ENCODE measurements at regions not wholly inside any gene's neighbourhood (a gene's known extent, or its start where the extent isn't known, plus 50 kb on each side); places are given as distances from the start of the nearest gene placed in this dataset.

- Mint-ChIP-seq H3K27ac (no peak overlapping the region), H3K36me3 (ENCODE audit: low read depth) (no peaks in the 10 kb centered on the region), H3K9me3 (no peaks in the 10 kb centered on the region), H3K27me3 (ENCODE audit: low read depth) (peaks cover 3% of the 10 kb centered on the region), H3K4me1 (ENCODE audit: low read depth) (no peaks in the 10 kb centered on the region), H3K4me3 (ENCODE audit: low read depth) (no peak overlapping the region)
- DNase-seq (ENCODE audit: low spot score): no peak
- intact Hi-C loops (cut with micrococcal nuclease): no loop called here
Observed at GRCh38 chr5:67292201-67292940, 95.8 kb upstream of the CD180 start.

- no peak for DNase-seq (ENCODE audit: low spot score)
Observed at GRCh38 chr5:67291671-67292070, 95.1 kb upstream of the CD180 start.

GRCh38 chr5:67291066-67291465, 94.5 kb upstream of the CD180 start:
- no peak overlapping the region for H3K27ac Mint-ChIP-seq
- no peak overlapping the region for H3K4me3 Mint-ChIP-seq (ENCODE audit: low read depth)
- intact Hi-C loops (cut with micrococcal nuclease): no loop called here
- H3K9me3 Mint-ChIP-seq: no peaks in the 10 kb centered on the region
- H3K4me1 Mint-ChIP-seq (ENCODE audit: low read depth): no peaks in the 10 kb centered on the region
- no peaks in the 10 kb centered on the region for H3K36me3 Mint-ChIP-seq (ENCODE audit: low read depth)
- H3K27me3 Mint-ChIP-seq (ENCODE audit: low read depth): peaks cover 3% of the 10 kb centered on the region
- DNase-seq (ENCODE audit: low spot score): no peak

More at GRCh38 chr5:67291671-67292070, 95.1 kb upstream of the CD180 start:
- intact Hi-C loops (cut with micrococcal nuclease): no loop called here
- Mint-ChIP-seq H3K4me3 (ENCODE audit: low read depth) (no peak overlapping the region), H3K27me3 (ENCODE audit: low read depth) (peaks cover 3% of the 10 kb centered on the region), H3K27ac (no peak overlapping the region), H3K36me3 (ENCODE audit: low read depth) (no peaks in the 10 kb centered on the region), H3K4me1 (ENCODE audit: low read depth) (no peaks in the 10 kb centered on the region), H3K9me3 (no peaks in the 10 kb centered on the region)

GRCh38 chr5:67290655-67291054, 94.1 kb upstream of the CD180 start:
- no peak overlapping the region for H3K27ac Mint-ChIP-seq
- H3K27me3 Mint-ChIP-seq (ENCODE audit: low read depth): peaks cover 3% of the 10 kb centered on the region

GRCh38 chr5:67289763-67290521, 93.3 kb upstream of the CD180 start:
- no peak overlapping the region for H3K27ac Mint-ChIP-seq
- intact Hi-C loops (cut with micrococcal nuclease): no loop called here
- H3K4me1 Mint-ChIP-seq (ENCODE audit: low read depth): no peaks in the 10 kb centered on the region
- H3K9me3 Mint-ChIP-seq: no peaks in the 10 kb centered on the region
- peaks cover 3% of the 10 kb centered on the region for H3K27me3 Mint-ChIP-seq (ENCODE audit: low read depth)
- H3K36me3 Mint-ChIP-seq (ENCODE audit: low read depth): no peaks in the 10 kb centered on the region
- H3K4me3 Mint-ChIP-seq (ENCODE audit: low read depth): no peak overlapping the region
- no peak for DNase-seq (ENCODE audit: low spot score)

More at GRCh38 chr5:67290655-67291054, 94.1 kb upstream of the CD180 start:
- H3K4me1 Mint-ChIP-seq (ENCODE audit: low read depth): no peaks in the 10 kb centered on the region
- no peak for DNase-seq (ENCODE audit: low spot score)
- intact Hi-C loops (cut with micrococcal nuclease): no loop called here
- H3K9me3 Mint-ChIP-seq: no peaks in the 10 kb centered on the region
- H3K36me3 Mint-ChIP-seq (ENCODE audit: low read depth): no peaks in the 10 kb centered on the region
- no peak overlapping the region for H3K4me3 Mint-ChIP-seq (ENCODE audit: low read depth)

GRCh38 chr5:67287510-67288268, 91.1 kb upstream of the CD180 start:
- no peak for DNase-seq (ENCODE audit: low spot score)
- Mint-ChIP-seq H3K9me3 (no peaks in the 10 kb centered on the region), H3K27ac (no peak overlapping the region), H3K36me3 (ENCODE audit: low read depth) (no peaks in the 10 kb centered on the region), H3K4me3 (ENCODE audit: low read depth) (no peak overlapping the region), H3K4me1 (ENCODE audit: low read depth) (no peaks in the 10 kb centered on the region), H3K27me3 (ENCODE audit: low read depth) (peaks cover 3% of the 10 kb centered on the region)
- intact Hi-C loops (cut with micrococcal nuclease): no loop called here

- Mint-ChIP-seq H3K4me1 (ENCODE audit: low read depth) (no peaks in the 10 kb centered on the region), H3K27me3 (ENCODE audit: low read depth) (peaks cover 3% of the 10 kb centered on the region), H3K4me3 (ENCODE audit: low read depth) (no peak overlapping the region), H3K9me3 (no peaks in the 10 kb centered on the region), H3K36me3 (ENCODE audit: low read depth) (no peaks in the 10 kb centered on the region), H3K27ac (no peak overlapping the region)
- intact Hi-C loops (cut with micrococcal nuclease): no loop called here
- DNase-seq (ENCODE audit: low spot score): no peak
Observed at GRCh38 chr5:67286006-67286405, 89.4 kb upstream of the CD180 start.

- Mint-ChIP-seq H3K27ac (no peak overlapping the region), H3K27me3 (ENCODE audit: low read depth) (peaks cover 3% of the 10 kb centered on the region), H3K9me3 (peaks cover 8% of the 10 kb centered on the region), H3K4me1 (ENCODE audit: low read depth) (no peaks in the 10 kb centered on the region), H3K4me3 (ENCODE audit: low read depth) (no peak overlapping the region), H3K36me3 (ENCODE audit: low read depth) (no peaks in the 10 kb centered on the region)
- no peak for DNase-seq (ENCODE audit: low spot score)
- intact Hi-C loops (cut with micrococcal nuclease): no loop called here
Observed at GRCh38 chr5:67283988-67284487, 87.4 kb upstream of the CD180 start.

- Mint-ChIP-seq H3K4me1 (ENCODE audit: low read depth) (no peaks in the 10 kb centered on the region), H3K36me3 (ENCODE audit: low read depth) (no peaks in the 10 kb centered on the region), H3K27me3 (ENCODE audit: low read depth) (peaks cover 3% of the 10 kb centered on the region), H3K27ac (no peak overlapping the region), H3K4me3 (ENCODE audit: low read depth) (no peak overlapping the region), H3K9me3 (peaks cover 14% of the 10 kb centered on the region)
- intact Hi-C loops (cut with micrococcal nuclease): no loop called here
- no peak for DNase-seq (ENCODE audit: low spot score)
Observed at GRCh38 chr5:67283275-67283987, 86.8 kb upstream of the CD180 start.

- Mint-ChIP-seq H3K4me3 (ENCODE audit: low read depth) (no peak overlapping the region), H3K4me1 (ENCODE audit: low read depth) (no peaks in the 10 kb centered on the region), H3K27ac (no peak overlapping the region), H3K27me3 (ENCODE audit: low read depth) (peaks cover 3% of the 10 kb centered on the region), H3K9me3 (peaks cover 27% of the 10 kb centered on the region), H3K36me3 (ENCODE audit: low read depth) (no peaks in the 10 kb centered on the region)
- intact Hi-C loops (cut with micrococcal nuclease): no loop called here
- DNase-seq (ENCODE audit: low spot score): no peak
Observed at GRCh38 chr5:67281874-67282273, 85.3 kb upstream of the CD180 start.

GRCh38 chr5:67273689-67274356, 77.2 kb upstream of the CD180 start:
- no peak overlapping the region for H3K4me3 Mint-ChIP-seq (ENCODE audit: low read depth)
- no peaks in the 10 kb centered on the region for H3K27me3 Mint-ChIP-seq (ENCODE audit: low read depth)
- H3K9me3 Mint-ChIP-seq: peaks cover 22% of the 10 kb centered on the region
- no peak overlapping the region for H3K27ac Mint-ChIP-seq
- H3K4me1 Mint-ChIP-seq (ENCODE audit: low read depth): no peaks in the 10 kb centered on the region
- H3K36me3 Mint-ChIP-seq (ENCODE audit: low read depth): no peaks in the 10 kb centered on the region
- intact Hi-C loops (cut with micrococcal nuclease): no loop called here
- no peak for DNase-seq (ENCODE audit: low spot score)
